H9 (cell line): ENCODE measurements at regions not wholly inside any gene's neighbourhood (a gene's known extent, or its start where the extent isn't known, plus 50 kb on each side); places are given as distances from the start of the nearest gene placed in this dataset.
"Not testable (repeated sequence)": the region's sequence is repeated elsewhere in the genome, so short reads cannot be mapped to it uniquely, and the experiment has no call there.

Experiments
- DNase-seq: peaks from one replicate; pipeline ENCODE4 v3.0.0-alpha.2; 2017
- H2AFZ ChIP-seq: one replicate; pipeline ENCODE4 v1.6.1; 2013; ENCODE audit warnings: mild to moderate bottlenecking, low read length, control low read depth, moderate library complexity
- H2AK5ac ChIP-seq: 2 replicates; pipeline ENCODE4 v1.6.1; 2013; ENCODE audit warnings: low read length, control low read depth, mixed read lengths; ENCODE audit not compliant: insufficient read length
- H2BK120ac ChIP-seq: one replicate; pipeline ENCODE4 v1.6.1; 2013; ENCODE audit warnings: low read depth, mild to moderate bottlenecking, low read length, control low read depth, inconsistent platforms; ENCODE audit not compliant: poor library complexity, severe bottlenecking
- H2BK12ac ChIP-seq: 2 replicates; pipeline ENCODE4 v1.6.1; 2013; ENCODE audit warnings: low read length, control low read depth, mixed read lengths, low read depth; ENCODE audit not compliant: insufficient read length
- H2BK15ac ChIP-seq: 2 replicates; pipeline ENCODE4 v1.6.1; 2013; ENCODE audit warnings: low read depth, low read length, control low read depth
- H2BK20ac ChIP-seq: one replicate; pipeline ENCODE4 v1.6.1; 2013; ENCODE audit warnings: low read depth, mild to moderate bottlenecking, low read length, control low read depth, inconsistent platforms; ENCODE audit not compliant: poor library complexity, severe bottlenecking
- H2BK5ac ChIP-seq: 2 replicates; pipeline ENCODE4 v1.6.1; 2013; ENCODE audit warnings: low read length, control low read depth, mixed read lengths; ENCODE audit not compliant: insufficient read length
- H3K14ac ChIP-seq: 2 replicates; pipeline ENCODE4 v1.6.1; 2013; ENCODE audit warnings: low read length, control low read depth; ENCODE audit not compliant: insufficient read depth
- H3K18ac ChIP-seq: 2 replicates; pipeline ENCODE4 v1.6.1; 2013; ENCODE audit warnings: low read depth, mild to moderate bottlenecking, mixed read lengths, low read length, control low read depth; ENCODE audit not compliant: insufficient read length
- H3K23ac ChIP-seq: 2 replicates; pipeline ENCODE4 v1.6.1; 2013; ENCODE audit warnings: low read length, control low read depth, mixed read lengths, low read depth; ENCODE audit not compliant: insufficient read length
- H3K23me2 ChIP-seq: 2 replicates; pipeline ENCODE4 v1.6.1; 2013; ENCODE audit warnings: low read depth, mild to moderate bottlenecking, mixed read lengths, low read length, control low read depth; ENCODE audit not compliant: insufficient read length, poor library complexity, severe bottlenecking
- H3K27ac ChIP-seq: 2 replicates; pipeline ENCODE4 v1.5.1; 2013; ENCODE audit warnings: low read length, control low read depth, mixed read lengths, low read depth; ENCODE audit not compliant: insufficient read length
- H3K27me3 ChIP-seq: 2 replicates; pipeline ENCODE4 v1.6.1; 2013; ENCODE audit warnings: low read length, control low read depth, inconsistent platforms; ENCODE audit not compliant: insufficient read depth
- H3K4ac ChIP-seq: 2 replicates; pipeline ENCODE4 v1.6.1; 2013; ENCODE audit warnings: low read depth, mild to moderate bottlenecking, control low read depth, inconsistent platforms, low read length, moderate library complexity
- H3K4me1 ChIP-seq: 2 replicates; pipeline ENCODE4 v1.6.1; 2013; ENCODE audit warnings: low read length, control low read depth, inconsistent platforms; ENCODE audit not compliant: insufficient read depth
- H3K4me2 ChIP-seq: 2 replicates; pipeline ENCODE4 v1.6.1; 2013; ENCODE audit warnings: low read length, control low read depth, mixed read lengths; ENCODE audit not compliant: insufficient read length, insufficient read depth
- H3K56ac ChIP-seq: 2 replicates; pipeline ENCODE4 v1.6.1; 2013; ENCODE audit warnings: low read depth, mild to moderate bottlenecking, mixed read lengths, low read length, control low read depth; ENCODE audit not compliant: insufficient read length
- H3K79me1 ChIP-seq: 2 replicates; pipeline ENCODE4 v1.6.1; 2013; ENCODE audit warnings: low read depth, mild to moderate bottlenecking, moderate library complexity, low read length, control low read depth, inconsistent platforms; ENCODE audit not compliant: insufficient read depth, poor library complexity, severe bottlenecking
- H3K79me2 ChIP-seq: 2 replicates; pipeline ENCODE4 v1.6.1; 2013; ENCODE audit warnings: low read length, control low read depth, inconsistent platforms; ENCODE audit not compliant: insufficient read depth
- H3K9ac ChIP-seq: 2 replicates; pipeline ENCODE4 v1.6.1; 2013; ENCODE audit warnings: low read length, control low read depth, mixed read lengths; ENCODE audit not compliant: insufficient read length; ENCODE audit errors: extremely low read depth
- H3K9me3 ChIP-seq: one replicate; pipeline ENCODE4 v1.6.1; 2013; ENCODE audit warnings: low read depth, low read length, inconsistent platforms; ENCODE audit not compliant: control insufficient read depth
- H3T11ph ChIP-seq: one replicate; pipeline ENCODE4 v1.6.1; 2013; ENCODE audit warnings: mild to moderate bottlenecking, low read length, control low read depth, inconsistent platforms
- H4K20me1 ChIP-seq: one replicate; pipeline ENCODE4 v1.6.1; 2013; ENCODE audit not compliant: control insufficient read depth, insufficient read length, insufficient read depth
- H4K5ac ChIP-seq: 2 replicates; pipeline ENCODE4 v1.6.1; 2013; ENCODE audit warnings: low read depth, mild to moderate bottlenecking, mixed read lengths, low read length, control low read depth; ENCODE audit not compliant: insufficient read length
- H4K8ac ChIP-seq: replicated peaks from 2 replicates; pipeline ENCODE4 v1.6.1; 2013; ENCODE audit warnings: low read length, control low read depth, mixed read lengths, low read depth; ENCODE audit not compliant: insufficient read length
- H4K91ac ChIP-seq: 2 replicates; pipeline ENCODE4 v1.6.1; 2013; ENCODE audit warnings: low read depth, mild to moderate bottlenecking, moderate library complexity, mixed read lengths, low read length, control low read depth; ENCODE audit not compliant: insufficient read length
- H3K27ac Mint-ChIP-seq, 3 experiments: 2 replicates in 2 of 3; 3 replicates in 1 of 3; pipeline ENCODE4 v1.8.0; 2020 to 2021; ENCODE audit warnings: mixed read lengths in 3 of 3, mild to moderate bottlenecking in 1 of 3, moderate library complexity in 1 of 3
- H3K27me3 Mint-ChIP-seq: 2 replicates; pipeline ENCODE4 v1.8.0; 2021; ENCODE audit warnings: low read depth, mild to moderate bottlenecking, moderate library complexity, mixed read lengths
- H3K36me3 Mint-ChIP-seq, 3 experiments: 2 replicates in 2 of 3; 3 replicates in 1 of 3; pipeline ENCODE4 v1.8.0; 2020 to 2021; ENCODE audit warnings: low read depth in 3 of 3, mixed read lengths in 3 of 3; ENCODE audit not compliant: insufficient read depth in 1 of 3
- H3K4me1 Mint-ChIP-seq, 2 experiments: 2 replicates each; pipeline ENCODE4 v1.8.0; 2020; ENCODE audit warnings: mixed read lengths in 2 of 2
- H3K4me3 Mint-ChIP-seq, 2 experiments: 2 replicates in 1 of 2; 3 replicates in 1 of 2; pipeline ENCODE4 v1.8.0; 2020 to 2021; ENCODE audit warnings: mild to moderate bottlenecking in 2 of 2, mixed read lengths in 2 of 2, moderate library complexity in 1 of 2
- H3K9me3 Mint-ChIP-seq, 2 experiments: 2 replicates in 1 of 2; 3 replicates in 1 of 2; pipeline ENCODE4 v1.8.0; 2020; ENCODE audit warnings: mild to moderate bottlenecking in 2 of 2, mixed read lengths in 2 of 2, moderate library complexity in 1 of 2
- CTCF ChIP-seq: fragments of 200-600 bp; sonication (generic); conservative IDR thresholded peaks from 3 replicates; pipeline ENCODE4 v1.8.0; 2021; ENCODE audit warnings: antibody characterized with exemption, mild to moderate bottlenecking
- WGBS: extraction: QIAGEN DNeasy Blood & Tissue Kit; methylation state at CpG from one replicate; pipeline ENCODE4 v1.1.7; 2013; ENCODE audit warnings: missing lambda C conversion rate, low lambda C conversion rate, mixed read lengths; ENCODE audit not compliant: insufficient read length; ENCODE audit errors: extremely low coverage; 5-methylcytosine and 5-hydroxymethylcytosine counted together

GRCh38 chr15:62369454-62369853 is 204.4 kb upstream of the C2CD4B start:
- Histone ChIP-seq H2BK15ac (no peak overlapping the region), H3K23ac (no peak overlapping the region), H3K27ac (no peak overlapping the region), H3K23me2 (no peaks in the 10 kb centered on the region), H4K20me1 (no peaks in the 10 kb centered on the region), H4K5ac (no peak overlapping the region), H3K18ac (no peak overlapping the region), H2AK5ac (no peak overlapping the region), H3K4me2 (no peak overlapping the region), H2BK20ac (no peak overlapping the region), H3K14ac (no peak overlapping the region), H3K4ac (no peak overlapping the region), H2BK5ac (no peak overlapping the region), H3K9ac (no peak overlapping the region), H3K79me2 (no peaks in the 10 kb centered on the region), H2BK12ac (no peak overlapping the region), H4K91ac (no peak overlapping the region), H2BK120ac (no peak overlapping the region), H3K79me1 (no peaks in the 10 kb centered on the region), H3K4me1 (no peaks in the 10 kb centered on the region), H3K27me3 (no peaks in the 10 kb centered on the region), H3T11ph (no peak overlapping the region), H3K56ac (no peak overlapping the region), H2AFZ (no peak overlapping the region), H3K9me3 (no peaks in the 10 kb centered on the region), H4K8ac (no peak overlapping the region)
- no peak for TF ChIP-seq CTCF
- no peak for DNase-seq
- WGBS: no CpG with 5 or more reads among the region's 7 CpGs
- Mint-ChIP-seq H3K27ac (no peak overlapping the region), H3K4me1 (no peaks in the 10 kb centered on the region), H3K4me3 (no peak overlapping the region), H3K36me3 (no peaks in the 10 kb centered on the region), H3K27me3 (no peaks in the 10 kb centered on the region; the same call in none of the 2 replicates), H3K9me3 (no peaks in the 10 kb centered on the region; a peak in 1 of 5 replicates)

- H2BK12ac ChIP-seq, H3K27me3 ChIP-seq, H3K36me3 Mint-ChIP-seq, H3T11ph ChIP-seq, H3K4ac ChIP-seq, H2BK20ac ChIP-seq, DNase-seq, H2BK5ac ChIP-seq, H3K27ac Mint-ChIP-seq, H3K9ac ChIP-seq, H3K9me3 ChIP-seq, H3K14ac ChIP-seq, H4K20me1 ChIP-seq, H3K27ac ChIP-seq, H3K4me3 Mint-ChIP-seq, H4K8ac ChIP-seq, H3K4me1 ChIP-seq, H4K5ac ChIP-seq, H2BK120ac ChIP-seq, H3K56ac ChIP-seq, H4K91ac ChIP-seq, H3K23ac ChIP-seq, H3K9me3 Mint-ChIP-seq, H3K4me1 Mint-ChIP-seq, H2BK15ac ChIP-seq, H3K18ac ChIP-seq, H3K4me2 ChIP-seq, H3K79me2 ChIP-seq, H2AFZ ChIP-seq, H3K23me2 ChIP-seq, H3K27me3 Mint-ChIP-seq, H2AK5ac ChIP-seq, H3K79me1 ChIP-seq: not testable (repeated sequence)
- WGBS: no CpG with 5 or more reads among the region's 4 CpGs
These were observed 206.6 kb upstream of the C2CD4B start for GRCh38 chr15:62371683-62372082.
